Fibroblast of mammary gland (primary cell): ENCODE measurements at regions not wholly inside any gene's neighbourhood (a gene's known extent, or its start where the extent isn't known, plus 50 kb on each side); places are given as distances from the start of the nearest gene placed in this dataset.

Source experiments
- DNase-seq: peaks from one replicate; pipeline ENCODE4 v3.0.0-alpha.2; 2010; ENCODE audit warnings: low read depth
- H3K4me3 ChIP-seq: 2 replicates; pipeline ENCODE4 v1.5.1; 2011; ENCODE audit warnings: low read depth, mild to moderate bottlenecking, low read length, moderate library complexity; ENCODE audit not compliant: control insufficient read depth
- TF ChIP-seq, protein P1 (sequence below): conservative IDR thresholded peaks from 2 replicates; pipeline ENCODE4 v1.5.1; 2011; ENCODE audit warnings: low read depth, low read length, inconsistent platforms; ENCODE audit not compliant: control insufficient read depth, insufficient read depth

GRCh38 chr11:35057926-35058668 is 80.9 kb upstream of the CD44 start:
- TF ChIP-seq, protein P1, sequence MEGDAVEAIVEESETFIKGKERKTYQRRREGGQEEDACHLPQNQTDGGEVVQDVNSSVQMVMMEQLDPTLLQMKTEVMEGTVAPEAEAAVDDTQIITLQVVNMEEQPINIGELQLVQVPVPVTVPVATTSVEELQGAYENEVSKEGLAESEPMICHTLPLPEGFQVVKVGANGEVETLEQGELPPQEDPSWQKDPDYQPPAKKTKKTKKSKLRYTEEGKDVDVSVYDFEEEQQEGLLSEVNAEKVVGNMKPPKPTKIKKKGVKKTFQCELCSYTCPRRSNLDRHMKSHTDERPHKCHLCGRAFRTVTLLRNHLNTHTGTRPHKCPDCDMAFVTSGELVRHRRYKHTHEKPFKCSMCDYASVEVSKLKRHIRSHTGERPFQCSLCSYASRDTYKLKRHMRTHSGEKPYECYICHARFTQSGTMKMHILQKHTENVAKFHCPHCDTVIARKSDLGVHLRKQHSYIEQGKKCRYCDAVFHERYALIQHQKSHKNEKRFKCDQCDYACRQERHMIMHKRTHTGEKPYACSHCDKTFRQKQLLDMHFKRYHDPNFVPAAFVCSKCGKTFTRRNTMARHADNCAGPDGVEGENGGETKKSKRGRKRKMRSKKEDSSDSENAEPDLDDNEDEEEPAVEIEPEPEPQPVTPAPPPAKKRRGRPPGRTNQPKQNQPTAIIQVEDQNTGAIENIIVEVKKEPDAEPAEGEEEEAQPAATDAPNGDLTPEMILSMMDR = no peak
- H3K4me3 ChIP-seq = no peak overlapping the region

GRCh38 chr11:35058669-35059434 is 80.1 kb upstream of the CD44 start:
- H3K4me3 ChIP-seq = no peak overlapping the region
- TF ChIP-seq, protein P1 = no peak
- DNase-seq = no peak

More at GRCh38 chr11:35057926-35058668, 80.9 kb upstream of the CD44 start:
- DNase-seq = no peak

- peak; percentile 58 for DNase-seq
- TF ChIP-seq, protein P1 = no peak
Observed at GRCh38 chr11:35061516-35062440, 77.2 kb upstream of the CD44 start.

DNA sequence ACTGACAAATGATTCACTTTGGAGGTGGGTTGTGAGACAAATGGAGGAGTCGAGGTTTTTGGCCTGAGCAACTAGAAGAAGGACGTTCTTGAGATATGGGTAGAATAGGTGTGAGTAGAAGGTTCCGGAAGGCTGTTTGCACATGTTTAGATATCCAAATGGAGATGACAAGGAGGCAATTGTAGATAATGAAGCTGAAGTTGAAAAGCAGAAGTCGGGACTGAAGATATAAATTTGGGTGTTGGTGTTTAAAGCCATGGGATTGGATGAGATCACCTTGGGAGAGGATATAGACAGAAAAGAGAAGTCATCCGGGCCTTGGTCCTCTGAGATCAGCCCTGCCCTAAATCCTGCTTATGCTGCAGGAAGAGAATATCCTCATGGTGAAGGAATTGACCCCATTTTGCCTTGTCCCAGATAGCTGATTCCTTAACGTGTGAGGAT is 75.5 kb upstream of the CD44 start:
- no peak for DNase-seq
- no peak overlapping the region for H3K4me3 ChIP-seq

More at GRCh38 chr11:35061516-35062440, 77.2 kb upstream of the CD44 start:
- no peak overlapping the region for H3K4me3 ChIP-seq

DNA sequence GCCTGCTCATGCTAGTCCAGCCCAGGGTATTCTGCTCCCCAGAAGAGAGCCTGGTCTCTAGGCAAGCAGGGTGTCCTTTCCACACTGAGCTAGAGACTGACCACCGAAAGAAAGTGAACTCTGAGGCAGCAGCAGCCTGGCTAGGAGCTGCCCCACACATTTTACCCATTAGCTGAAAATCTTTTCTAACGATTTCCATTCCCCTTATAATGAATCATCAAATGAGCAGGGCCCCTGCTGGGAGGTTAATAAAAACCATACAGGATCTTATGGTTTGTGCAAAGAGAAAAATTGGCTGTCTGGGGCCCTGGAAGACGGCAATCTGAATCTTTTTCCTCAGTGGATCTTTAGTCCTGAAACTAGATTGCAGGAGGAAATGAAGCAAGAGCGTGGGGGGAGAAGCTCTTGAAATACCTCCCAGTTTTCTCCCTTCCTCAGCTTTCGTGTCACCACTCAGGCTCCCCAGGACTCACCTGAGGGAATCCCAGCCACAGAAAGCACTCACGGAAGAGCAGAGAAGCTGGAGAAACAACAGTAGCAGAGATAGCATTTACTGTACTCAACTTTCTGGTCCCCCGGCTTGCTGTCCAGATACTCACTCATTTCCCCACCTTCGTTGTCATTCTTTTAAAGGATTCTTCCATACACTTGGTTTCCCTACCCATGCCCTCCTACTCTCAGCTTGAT is 74.7 kb upstream of the CD44 start:
- H3K4me3 ChIP-seq = no peak overlapping the region
- TF ChIP-seq, protein P1 = no peak
- DNase-seq = peak; percentile 86

More for the DNA sequence above, 75.5 kb upstream of the CD44 start:
- TF ChIP-seq, protein P1 = no peak
